Ureter (tissue), 1 donor: ENCODE measurements at regions not wholly inside any gene's neighbourhood (a gene's known extent, or its start where the extent isn't known, plus 50 kb on each side); places are given as distances from the start of the nearest gene placed in this dataset.
"Not testable (repeated sequence)": the region's sequence is repeated elsewhere in the genome, so short reads cannot be mapped to it uniquely, and the experiment has no call there.

Source experiments
- DNase-seq: peaks from one replicate; pipeline ENCODE4 v3.0.0-alpha.2; 2020; ENCODE audit warnings: low spot score
- donor health status: DM: yes; HTN: yes; CAD: no.

DNA sequence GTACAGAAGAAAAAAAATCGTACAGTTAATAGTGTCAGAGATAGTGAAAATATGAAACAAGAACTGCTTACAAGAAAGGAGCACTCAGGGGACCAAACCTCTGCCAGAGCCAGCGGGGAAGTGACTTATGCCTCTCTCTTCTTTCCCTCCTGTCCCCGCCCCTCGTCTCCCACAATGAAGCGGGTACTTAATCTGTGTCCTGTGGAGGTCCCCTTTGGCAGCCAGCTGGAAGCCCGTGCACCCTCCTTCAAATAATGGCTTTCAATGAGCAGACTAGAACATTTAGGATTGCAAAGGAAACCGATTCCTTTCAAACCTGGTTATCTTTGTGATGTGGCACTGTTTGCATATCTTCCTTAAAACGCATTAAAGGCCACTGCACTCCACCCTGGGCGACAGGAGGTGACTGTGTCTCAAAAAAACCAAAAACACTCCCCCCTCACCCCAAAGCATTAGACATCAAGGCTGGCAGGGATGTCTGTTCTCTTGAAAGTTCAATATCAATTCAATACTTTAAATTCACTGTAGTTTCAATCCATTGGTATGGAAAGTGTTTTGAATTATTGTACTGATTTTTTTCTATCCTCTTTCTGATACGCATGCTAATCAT, 51.7 kb downstream of the PPIAL4C start:
- not testable (repeated sequence) for DNase-seq

DNA sequence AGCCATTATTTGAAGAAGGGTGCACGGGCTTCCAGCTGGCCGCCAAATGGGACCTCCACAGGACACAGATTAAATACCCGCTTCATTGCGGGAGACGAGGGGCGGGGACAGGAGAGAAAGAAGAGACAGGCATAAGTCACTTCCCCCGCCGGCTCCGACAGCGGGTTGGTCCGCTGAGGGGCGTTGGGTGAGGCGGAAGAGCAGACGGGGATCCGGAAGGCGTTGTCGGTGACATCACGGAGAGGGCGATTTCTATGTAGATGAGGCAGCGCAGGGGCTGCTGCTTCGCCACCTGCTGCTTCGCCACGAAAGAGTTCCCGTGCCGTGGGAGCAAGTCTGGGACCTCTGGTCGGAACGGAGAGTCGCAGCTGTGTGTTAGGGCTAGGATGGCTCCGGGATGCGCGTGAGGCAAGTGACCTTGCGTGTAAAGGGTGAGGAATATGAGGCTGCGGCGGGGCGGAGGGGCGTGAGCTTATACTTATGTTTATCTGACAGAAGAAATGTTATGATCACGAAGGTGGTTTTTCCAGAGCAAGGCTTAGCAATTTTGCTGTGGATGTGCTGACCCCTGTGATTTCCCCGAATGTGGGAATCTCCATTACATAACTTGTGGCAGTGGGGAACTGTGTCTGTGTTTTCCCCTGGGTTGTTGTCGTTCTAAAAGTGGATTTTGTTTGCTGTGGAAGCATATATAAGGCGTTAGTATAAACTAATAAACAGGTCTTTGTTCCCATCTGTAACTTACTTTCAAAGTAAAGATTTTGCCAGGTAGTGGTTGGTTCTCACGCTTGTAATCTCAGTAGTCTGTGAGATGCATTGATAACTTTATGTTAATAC, 52.9 kb downstream of the PPIAL4C start:
- peak; percentile 90 for DNase-seq

DNA sequence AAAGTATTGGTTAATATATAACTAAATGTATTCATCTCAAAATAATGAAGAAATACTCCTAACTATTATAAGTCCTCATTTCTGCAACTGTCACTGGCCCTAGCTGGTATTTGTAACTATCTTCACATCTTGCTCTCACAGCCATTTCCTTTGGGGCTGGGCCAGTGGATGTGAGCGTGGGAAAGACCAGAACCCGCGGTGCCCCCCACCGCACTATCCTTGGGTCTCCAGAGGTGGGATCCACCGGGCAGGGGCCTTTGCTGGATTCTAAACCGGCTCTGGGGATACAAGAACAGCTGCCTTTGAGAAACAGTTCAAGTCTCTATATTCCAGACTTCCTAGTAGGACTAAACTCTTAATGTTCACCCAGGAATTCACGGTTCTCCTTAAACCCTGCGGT, 54.8 kb downstream of the PPIAL4C start:
- DNase-seq = not testable (repeated sequence)

DNA sequence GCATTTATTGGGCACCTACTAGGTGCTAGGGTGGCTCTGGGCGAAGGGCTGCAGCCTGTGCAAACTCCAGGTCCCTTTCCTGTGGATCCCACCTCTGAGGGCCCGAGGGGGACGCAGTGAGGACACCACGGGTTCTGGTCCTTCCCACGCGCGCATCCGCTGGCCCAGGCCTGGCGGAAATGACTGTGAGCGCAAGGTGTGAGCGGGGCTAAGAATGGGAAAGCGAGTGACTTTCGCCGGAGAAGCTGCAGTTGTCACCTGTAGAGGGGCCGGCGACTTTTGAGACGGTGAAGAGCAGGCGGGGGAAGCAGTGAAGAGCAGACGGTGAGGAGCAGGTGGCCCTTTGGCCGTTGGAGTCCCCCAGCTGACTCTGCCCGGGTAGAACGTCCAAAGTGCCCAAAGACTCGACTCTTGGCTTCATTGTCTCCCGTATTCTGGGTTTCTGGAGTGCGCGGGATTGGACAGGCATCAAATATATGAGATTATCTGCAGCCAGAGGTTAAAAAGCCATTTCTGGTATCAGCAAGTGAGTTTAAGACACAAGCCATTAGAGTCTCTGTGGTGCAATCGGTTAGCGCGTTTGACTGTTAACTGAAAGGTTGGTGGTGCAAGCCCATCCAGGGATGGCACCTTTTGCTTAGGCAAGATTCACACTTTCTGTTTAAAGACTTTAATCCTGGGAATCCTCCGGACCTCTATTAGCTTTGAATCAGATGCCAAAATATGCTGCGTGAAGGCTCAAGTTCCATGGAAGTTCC, 55.4 kb downstream of the PPIAL4C start:
- not testable (repeated sequence) for DNase-seq

DNA sequence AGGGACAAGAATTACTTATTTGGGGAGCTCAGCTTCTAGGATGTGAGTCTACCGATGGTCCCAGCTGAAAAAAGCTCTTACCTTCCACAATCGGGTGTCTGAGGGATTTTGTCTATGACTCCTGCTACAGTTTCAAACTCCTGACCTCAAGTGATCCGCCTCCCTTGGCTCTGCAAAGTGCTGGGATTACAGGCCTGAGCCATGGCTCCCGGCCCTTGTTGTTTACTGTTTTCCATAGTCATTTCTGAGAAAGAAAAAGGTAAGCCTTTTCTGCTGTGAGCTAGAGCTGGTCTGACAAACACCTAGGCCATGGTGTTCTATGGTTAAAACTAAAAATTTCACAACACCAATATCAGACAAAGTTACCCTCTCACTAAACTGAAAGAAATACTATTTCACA, 57.5 kb downstream of the PPIAL4C start:
- DNase-seq = not testable (repeated sequence)

GRCh38 chr1:149644818-149645217, 61.2 kb downstream of the PPIAL4C start:
- DNase-seq = not testable (repeated sequence)

DNA sequence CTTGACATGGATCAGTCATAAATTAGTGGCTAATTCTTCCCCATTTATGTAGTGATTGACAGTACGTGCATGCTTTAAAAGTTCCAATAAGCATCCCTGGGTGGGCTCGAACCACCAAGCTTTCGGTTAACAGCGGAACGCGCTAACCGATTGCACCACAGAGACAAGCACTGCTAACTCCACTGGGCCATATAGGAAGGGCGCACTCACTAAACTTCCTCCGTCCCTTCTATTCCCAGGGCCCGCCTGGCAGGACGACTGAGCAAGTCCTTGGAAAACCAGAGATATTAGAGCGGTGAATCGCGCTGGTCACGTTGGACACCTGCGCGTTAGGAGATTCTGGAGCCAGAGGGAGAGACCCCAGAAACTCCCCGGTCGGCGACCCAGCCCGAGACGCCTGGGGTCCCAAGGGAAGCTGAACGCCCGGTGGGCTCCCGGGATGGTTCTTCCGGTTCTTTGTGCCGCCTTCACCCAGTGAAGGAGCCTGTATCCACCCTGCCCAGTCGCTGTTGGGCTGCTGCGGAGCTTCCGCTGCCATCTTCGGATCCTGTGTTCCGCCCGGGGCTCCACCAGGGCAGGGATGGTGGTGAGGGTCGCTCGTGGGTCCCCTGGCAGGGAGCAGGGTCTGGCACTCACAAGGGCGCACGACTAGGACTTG, 62.8 kb downstream of the PPIAL4C start:
- DNase-seq = not testable (repeated sequence)

DNA sequence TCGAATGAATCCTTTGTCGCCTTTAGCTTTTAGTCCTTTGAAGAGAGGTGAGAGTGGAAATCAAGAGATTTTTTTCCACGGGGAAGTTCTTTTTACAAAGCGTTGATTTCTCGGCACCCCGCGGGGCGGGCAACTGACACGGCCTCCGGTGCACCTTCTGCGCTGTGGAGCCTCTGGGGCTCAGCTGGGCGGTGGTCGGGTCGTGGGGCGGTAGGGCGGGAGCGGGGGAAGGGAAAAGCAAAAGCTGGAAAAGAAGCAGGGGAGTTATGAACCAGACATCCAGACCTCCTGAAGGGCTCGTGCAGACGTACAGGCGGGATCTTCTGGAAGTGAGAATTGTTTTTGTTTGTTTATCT, 63.3 kb downstream of the PPIAL4C start:
- not testable (repeated sequence) for DNase-seq

DNA sequence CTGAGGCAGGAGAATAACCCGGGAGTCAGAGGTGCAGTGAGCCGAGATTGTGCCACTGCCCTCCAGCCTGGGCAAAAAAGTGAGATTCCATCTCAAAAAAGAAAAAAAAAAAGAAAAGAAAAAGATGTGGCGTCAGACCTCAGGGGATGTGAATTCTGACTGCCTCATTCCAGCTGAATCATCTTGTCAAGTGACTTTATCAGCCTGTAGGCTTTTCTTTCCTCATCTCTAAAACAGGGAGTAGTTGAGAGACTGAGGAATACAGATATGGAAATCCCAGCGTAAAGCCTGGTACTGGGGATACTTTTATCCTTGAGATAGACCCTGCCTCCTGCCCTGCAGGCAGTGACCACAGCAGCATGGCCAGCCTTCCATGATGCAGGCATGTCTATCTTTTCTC, 74.1 kb downstream of the PPIAL4C start:
- DNase-seq = not testable (repeated sequence)

GRCh38 chr1:149658175-149658574, 74.5 kb downstream of the PPIAL4C start:
- DNase-seq = not testable (repeated sequence)

GRCh38 chr1:149664624-149665023, 81.0 kb downstream of the PPIAL4C start:
- DNase-seq = not testable (repeated sequence)

DNA sequence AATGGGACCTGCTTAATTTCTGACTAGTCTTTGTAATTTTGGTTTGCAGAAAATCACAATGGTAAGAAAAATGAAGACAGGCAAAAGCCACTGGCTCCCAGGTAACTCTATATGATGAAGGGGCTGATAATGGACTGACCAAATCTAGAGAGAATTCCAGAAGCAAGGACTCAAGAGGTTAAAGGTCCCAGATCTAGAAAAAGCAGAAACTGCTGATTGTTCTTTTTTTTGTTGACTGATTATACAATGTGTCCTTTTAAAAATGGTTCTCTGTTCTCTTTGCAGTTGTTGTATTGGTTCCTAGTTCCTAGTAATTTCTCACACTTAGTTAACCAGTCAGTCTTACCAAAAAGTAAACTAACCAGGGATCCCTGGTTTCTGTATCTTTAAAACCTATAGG, 81.4 kb downstream of the PPIAL4C start:
- not testable (repeated sequence) for DNase-seq

GRCh38 chr1:149665528-149665927, 81.9 kb downstream of the PPIAL4C start:
- not testable (repeated sequence) for DNase-seq

DNA sequence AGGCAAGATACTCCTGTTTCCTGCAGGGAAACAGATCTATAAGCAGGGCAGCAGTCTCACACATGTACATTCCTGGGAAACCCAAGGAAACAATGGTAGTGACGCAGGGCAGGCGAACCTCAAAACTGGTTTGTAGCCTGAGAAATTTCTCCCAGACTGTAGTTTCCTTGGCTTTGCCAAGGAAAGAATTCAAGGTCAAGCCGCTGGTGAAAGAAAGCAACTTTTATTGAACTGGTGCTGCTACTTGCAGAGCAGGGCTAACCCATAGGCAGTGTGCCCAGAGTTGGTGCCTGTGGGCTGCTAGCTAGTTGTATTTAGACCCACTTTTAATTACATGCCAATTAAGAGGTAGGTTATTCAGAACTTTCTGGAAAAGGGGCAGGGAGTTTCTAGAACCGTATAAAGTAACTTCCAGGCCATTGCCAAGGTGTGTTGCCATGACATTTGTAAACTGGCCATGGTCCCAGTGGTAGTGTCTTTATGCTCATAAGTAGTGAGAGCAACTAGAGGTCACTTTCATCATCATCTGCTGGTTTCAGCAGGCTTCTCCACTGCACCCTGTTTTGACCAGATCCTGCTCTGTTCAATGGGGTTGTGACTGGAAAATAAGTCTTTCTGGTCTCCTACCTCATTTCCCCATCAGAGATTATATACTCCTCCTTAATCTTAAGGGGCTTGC, 89.7 kb downstream of the PPIAL4C start:
- not testable (repeated sequence) for DNase-seq

DNA sequence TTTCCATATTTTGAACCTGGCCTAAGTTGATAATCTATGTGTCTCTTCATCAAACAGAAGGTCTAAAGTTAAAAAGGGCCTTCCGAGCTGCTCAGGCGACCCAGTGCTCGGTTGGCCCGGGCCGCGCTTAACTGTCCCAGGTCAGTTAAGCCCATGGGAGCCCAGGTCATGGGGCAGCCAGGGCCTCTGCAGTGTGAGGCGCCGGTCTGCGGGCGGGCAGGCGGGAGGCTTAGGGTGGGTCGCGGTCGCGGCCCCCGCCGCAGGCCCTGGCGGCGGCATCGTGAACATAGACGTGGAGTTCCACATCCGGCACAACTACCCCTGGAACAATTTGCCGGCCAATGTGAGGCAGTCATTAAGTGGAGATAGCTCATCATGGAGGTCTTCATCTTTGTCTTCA, 91.3 kb downstream of the PPIAL4C start:
- DNase-seq = not testable (repeated sequence)

DNA sequence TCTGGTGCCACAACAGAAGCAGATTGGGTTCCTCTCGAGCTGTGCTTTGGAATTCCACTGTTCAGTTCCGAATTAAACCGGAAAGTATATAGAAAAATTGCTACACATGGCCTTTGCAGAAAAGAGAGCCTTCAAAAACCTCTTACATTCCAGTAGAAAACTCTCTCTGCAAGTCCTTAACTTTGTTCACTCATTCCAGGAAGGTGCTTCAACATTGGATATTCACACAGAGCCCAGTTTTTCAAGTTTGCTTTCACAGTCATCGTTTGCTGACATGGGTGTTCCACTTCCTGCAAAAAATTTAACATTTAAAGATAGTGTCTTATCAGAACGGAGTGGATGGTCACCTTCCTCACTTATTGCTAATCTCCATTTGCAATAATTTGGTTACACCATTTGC, 93.7 kb downstream of the PPIAL4C start:
- not testable (repeated sequence) for DNase-seq

DNA sequence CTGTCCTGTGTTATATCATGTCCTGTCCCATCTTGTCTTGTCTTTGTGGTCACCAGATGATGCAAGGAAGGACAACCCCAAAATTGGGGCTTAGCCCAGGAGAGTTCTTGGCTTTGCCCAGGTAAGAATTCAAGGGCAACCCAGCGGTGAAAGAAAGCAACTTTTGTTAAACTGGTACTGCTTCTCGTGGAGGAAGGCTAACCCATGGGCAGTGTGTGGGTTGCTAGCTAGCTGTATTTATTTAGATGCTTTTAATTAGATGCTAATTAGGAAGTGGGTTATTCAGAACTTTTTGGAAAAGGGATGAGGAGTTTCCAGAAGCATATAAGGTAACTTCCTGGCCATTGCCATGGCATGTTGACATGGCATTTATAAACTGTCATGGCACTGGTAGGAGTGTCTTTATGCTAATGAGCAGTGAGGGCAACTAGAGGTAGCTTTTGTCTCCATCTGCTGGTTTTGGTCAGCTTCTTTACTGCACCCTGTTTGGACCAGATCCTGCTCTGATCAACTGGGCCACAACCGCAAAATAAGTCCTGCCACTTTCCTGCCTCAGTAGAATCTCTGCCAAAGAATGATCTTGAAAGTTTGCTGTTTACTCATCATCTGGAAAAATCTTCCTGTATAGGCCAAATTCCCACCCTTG, 95.8 kb upstream of the FCGR1A start:
- not testable (repeated sequence) for DNase-seq

DNA sequence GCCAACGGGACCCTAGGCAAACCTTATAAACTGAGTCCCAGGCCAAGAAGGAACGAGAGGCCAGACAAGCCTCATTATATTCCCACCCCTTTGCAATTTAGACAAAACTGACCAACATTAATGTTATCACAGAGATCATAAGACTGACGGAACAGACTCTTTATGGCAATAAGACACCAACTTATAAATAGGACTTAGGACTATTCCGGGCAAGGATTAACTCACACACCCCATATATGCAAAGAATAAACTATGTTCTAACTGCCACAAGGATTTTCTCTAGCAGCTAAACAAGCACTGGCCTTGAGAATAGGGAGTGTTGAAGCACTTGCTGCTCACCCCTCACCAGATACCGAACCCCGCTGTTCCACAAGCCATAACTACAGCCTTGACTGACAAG, 91.1 kb upstream of the FCGR1A start:
- DNase-seq = not testable (repeated sequence)

- DNase-seq = not testable (repeated sequence)
These were observed 89.5 kb upstream of the FCGR1A start for GRCh38 chr1:149692804-149693539.

GRCh38 chr1:149695066-149695465, 87.4 kb upstream of the FCGR1A start:
- DNase-seq = not testable (repeated sequence)
